ENCODE measurements at regions not wholly inside any gene's neighbourhood (a gene's known extent, or its start where the extent isn't known, plus 50 kb on each side); places are given as distances from the start of the nearest gene placed in this dataset.
A peak's percentile ranks its signal among the peaks of the same experiment; 100 is the strongest.

DNA sequence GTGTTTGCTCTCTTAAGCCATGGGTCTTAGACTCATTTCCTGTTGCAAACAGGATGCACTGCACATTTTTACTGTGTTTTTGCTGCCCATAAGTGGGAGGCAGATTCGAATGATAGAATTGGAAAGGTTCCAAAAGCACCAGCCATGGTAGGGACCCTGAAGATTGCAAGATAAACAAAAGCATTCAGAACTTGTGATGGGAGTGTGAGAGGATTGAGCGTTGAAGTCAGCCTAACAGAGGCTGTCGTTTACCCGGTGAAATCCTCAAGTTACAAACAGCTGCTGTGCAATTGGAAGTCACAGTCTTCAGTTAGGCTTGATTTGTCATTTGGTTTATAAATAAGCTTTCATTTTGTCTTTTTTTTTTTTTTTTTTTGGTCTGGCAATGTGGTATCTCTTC, 192.7 kb upstream of the MKI67 start (continued):
- TF ChIP-seq NFRKB (IDR thresholded peaks at IDR 0.05; ENCODE audit: low read depth) (no peak), KLF6 (CRISPR knock-in tag; IDR thresholded peaks at IDR 0.05; ENCODE audit: borderline replicate concordance) (no peak)

DNA sequence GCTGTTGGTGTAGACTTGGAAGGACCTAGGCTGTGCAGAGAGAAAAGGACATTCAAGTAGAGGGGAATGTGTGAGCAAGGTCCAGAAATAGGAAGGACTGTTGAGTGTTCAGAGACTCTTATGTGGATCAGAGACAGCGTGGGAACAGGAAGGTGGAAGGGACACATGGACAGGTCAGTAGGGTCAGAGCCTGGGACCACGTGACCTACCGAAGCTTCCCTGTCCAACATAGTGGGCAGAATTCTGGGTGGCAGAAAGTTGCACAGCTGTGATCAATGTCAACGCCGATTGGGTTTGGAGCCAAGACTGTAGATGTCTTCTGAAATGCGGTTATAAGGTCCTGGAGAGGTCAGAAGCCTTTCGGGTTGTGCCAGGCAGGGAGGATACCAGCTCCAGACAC, 195.9 kb upstream of the MKI67 start:
- ChIA-PET POLR2A (no interaction called here), CTCF (ENCODE audit: low intra/inter-chr PET ratio) (no interaction called here)
- Histone ChIP-seq H4K20me1 (replicated peaks; ENCODE audit: control insufficient read depth, insufficient read depth, low read length) (no peaks in the 10 kb centered on the region), H3K27me3 (ENCODE audit: control insufficient read depth in 2 of 2, insufficient read depth in 2 of 2, low read length in 2 of 2) (peaks cover 0 to 28% of the 10 kb centered on the region in 2 experiments; a peak in 4 of 5 replicates), H3K36me3 (ENCODE audit: control insufficient read depth, insufficient read depth, low read length) (no peaks in the 10 kb centered on the region), H3K9me1 (ENCODE audit: control insufficient read depth, insufficient read depth, low read length) (no peaks in the 10 kb centered on the region), H3K9me3 (replicated peaks; ENCODE audit: control insufficient read depth, insufficient read depth, low read depth, low read length) (no peaks in the 10 kb centered on the region), H3K27ac (ENCODE audit: extremely low read depth, low read depth, low read length) (no peak overlapping the region), H3K4me2 (ENCODE audit: insufficient read depth, low read length) (no peak overlapping the region), H3K79me2 (ENCODE audit: control insufficient read depth, insufficient read depth, low read length) (no peaks in the 10 kb centered on the region), H3K4me3 (no peak overlapping the region), H3K4me1 (replicated peaks in 1 of 2; ENCODE audit: control insufficient read depth in 2 of 2, insufficient read depth in 2 of 2, low read length in 2 of 2) (no peaks in the 10 kb centered on the region), H3K9ac (ENCODE audit: insufficient read depth in 1 of 2, low read depth in 2 of 2, low read length in 2 of 2) (no peak overlapping the region), H2AFZ (ENCODE audit: low read depth, low read length) (no peak overlapping the region)
- in situ Hi-C loops (cut with MboI): no loop called here
- intact Hi-C loops (cut with micrococcal nuclease): loop anchor here (5.0 kb wide), 1 partner anchor 540 kb away; no protein-coding TSS in a partner anchor
- no peak for DNase-seq (ENCODE audit: extremely low read depth in 1 of 4, low spot score in 3 of 4)
- BruUV-seq (replicated peaks): no TSS peak
- FAIRE-seq: no peak
- no peak for TF ChIP-seq HDAC8 (tag; IDR thresholded peaks at IDR 0.05)
- TF ChIP-seq, protein P1, sequence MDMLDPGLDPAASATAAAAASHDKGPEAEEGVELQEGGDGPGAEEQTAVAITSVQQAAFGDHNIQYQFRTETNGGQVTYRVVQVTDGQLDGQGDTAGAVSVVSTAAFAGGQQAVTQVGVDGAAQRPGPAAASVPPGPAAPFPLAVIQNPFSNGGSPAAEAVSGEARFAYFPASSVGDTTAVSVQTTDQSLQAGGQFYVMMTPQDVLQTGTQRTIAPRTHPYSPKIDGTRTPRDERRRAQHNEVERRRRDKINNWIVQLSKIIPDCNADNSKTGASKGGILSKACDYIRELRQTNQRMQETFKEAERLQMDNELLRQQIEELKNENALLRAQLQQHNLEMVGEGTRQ (CRISPR knock-in tag; IDR thresholded peaks at IDR 0.05): 0 out of 2 replicates have a peak, but pooled peaks have one; percentile 4
- ATAC-seq: no peak
- 0% methylated on average over 7 of the region's 7 CpGs for WGBS (ENCODE audit: insufficient coverage, low coverage, missing lambda C conversion rate)

Measured in K562 (cell line).